Epithelial cell of proximal tubule (primary cell): ENCODE measurements at regions not wholly inside any gene's neighbourhood (a gene's known extent, or its start where the extent isn't known, plus 50 kb on each side); places are given as distances from the start of the nearest gene placed in this dataset.

Experiments
- DNase-seq: peaks from one replicate; pipeline ENCODE4 v3.0.0-alpha.2; 2011; ENCODE audit warnings: low read depth
- H3K4me3 ChIP-seq: 2 replicates; pipeline ENCODE4 v1.5.1; 2011; ENCODE audit warnings: low read depth, mild to moderate bottlenecking, low read length
- CTCF ChIP-seq: conservative IDR thresholded peaks from 2 replicates; pipeline ENCODE4 v1.5.1; 2012; ENCODE audit warnings: low read depth, mild to moderate bottlenecking, low read length

GRCh38 chr13:84536906-84537305, 654.6 kb upstream of the SLITRK1 start:
- no peak overlapping the region for H3K4me3 ChIP-seq
- TF ChIP-seq CTCF, result no peak
- no peak for DNase-seq

GRCh38 chr13:84528408-84529070, 646.3 kb upstream of the SLITRK1 start:
- TF ChIP-seq CTCF, result no peak
- DNase-seq, result no peak
- H3K4me3 ChIP-seq, result no peak overlapping the region

GRCh38 chr13:84525865-84526264, 643.6 kb upstream of the SLITRK1 start:
- no peak for DNase-seq
- H3K4me3 ChIP-seq, result no peak overlapping the region
- TF ChIP-seq CTCF, result no peak

GRCh38 chr13:84524586-84524985, 642.3 kb upstream of the SLITRK1 start:
- no peak for DNase-seq
- TF ChIP-seq CTCF, result no peak
- no peak overlapping the region for H3K4me3 ChIP-seq

- H3K4me3 ChIP-seq, result no peak overlapping the region
- no peak for DNase-seq
- TF ChIP-seq CTCF, result no peak
These were observed 617.7 kb upstream of the SLITRK1 start for GRCh38 chr13:84500016-84500415.

GRCh38 chr13:84497613-84498012, 615.3 kb upstream of the SLITRK1 start:
- TF ChIP-seq CTCF, result no peak
- no peak overlapping the region for H3K4me3 ChIP-seq
- no peak for DNase-seq

GRCh38 chr13:84491952-84492351, 609.7 kb upstream of the SLITRK1 start:
- DNase-seq, result no peak
- no peak for TF ChIP-seq CTCF
- H3K4me3 ChIP-seq, result no peak overlapping the region
